Mucosa of descending colon (tissue), 3 donors: ENCODE measurements at regions not wholly inside any gene's neighbourhood (a gene's known extent, or its start where the extent isn't known, plus 50 kb on each side); places are given as distances from the start of the nearest gene placed in this dataset.
"Not testable (repeated sequence)": the region's sequence is repeated elsewhere in the genome, so short reads cannot be mapped to it uniquely, and the experiment has no call there.

Experiments used
- ATAC-seq: fragments of 200-7000 bp; cut with Tn5 transposase; one replicate; pipeline ENCODE4 v1.9.1; 2020; ENCODE audit warnings: mild to moderate bottlenecking, moderate library complexity
- DNase-seq, 3 donors: peaks; one replicate each; pipeline ENCODE4 v3.0.0-alpha.2; 2020
- H3K36me3 ChIP-seq: fragments of 200-600 bp; one replicate; pipeline ENCODE4 v1.8.0; 2021; ENCODE audit warnings: low read depth, mild to moderate bottlenecking
- H3K4me1 ChIP-seq: fragments of 200-600 bp; one replicate; pipeline ENCODE4 v1.8.0; 2021; ENCODE audit warnings: low read depth, mild to moderate bottlenecking
- H3K4me3 ChIP-seq: fragments of 200-600 bp; one replicate; pipeline ENCODE4 v1.8.0; 2021; ENCODE audit warnings: mild to moderate bottlenecking
- H3K9me3 ChIP-seq: fragments of 200-600 bp; one replicate; pipeline ENCODE4 v1.8.0; 2021; ENCODE audit warnings: mild to moderate bottlenecking
- intact Hi-C, 2 donors: fragments of 100-400 bp; cut with DNase I in 1 of 2; cut with micrococcal nuclease in 1 of 2; formaldehyde crosslinking; loops; one replicate each; pipeline versions ENCODE4 v1.11.0 to v1.11.1; 2022; cut with DNase I, micrococcal nuclease
- TF ChIP-seq, protein P1 (sequence below): fragments of 200-600 bp; IDR thresholded peaks from one replicate; pipeline ENCODE4 v1.8.0; 2022; ENCODE audit warnings: antibody characterized with exemption, mild to moderate bottlenecking
- donor health status: DM: no; HTN: no; CAD: no; lungs with moderate emphysema.
- donor health status: DM: no; HTN: no; CAD: no.
- donor health status: DM: no; HTN: yes; CAD: no.

DNA sequence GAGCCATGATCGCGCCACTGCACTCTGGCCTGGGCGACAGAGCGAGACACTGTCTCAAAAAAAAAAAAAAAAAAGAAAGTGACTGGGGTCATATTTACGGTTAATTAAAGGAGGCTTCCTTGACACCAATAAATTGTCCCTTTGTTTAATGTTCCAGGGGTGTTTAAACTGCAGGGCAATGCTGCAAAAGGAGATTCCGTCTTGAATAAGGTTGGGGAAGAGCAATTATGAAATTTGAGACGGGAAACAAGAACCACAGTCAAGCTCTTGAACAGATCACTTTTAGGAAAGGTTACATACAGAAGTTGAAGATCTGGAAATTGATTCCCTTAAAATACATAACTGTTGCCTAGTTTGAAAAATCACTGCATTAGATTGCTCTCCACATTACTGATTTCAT is 292.9 kb downstream of the DAD1 start:
- TF ChIP-seq, protein P1, sequence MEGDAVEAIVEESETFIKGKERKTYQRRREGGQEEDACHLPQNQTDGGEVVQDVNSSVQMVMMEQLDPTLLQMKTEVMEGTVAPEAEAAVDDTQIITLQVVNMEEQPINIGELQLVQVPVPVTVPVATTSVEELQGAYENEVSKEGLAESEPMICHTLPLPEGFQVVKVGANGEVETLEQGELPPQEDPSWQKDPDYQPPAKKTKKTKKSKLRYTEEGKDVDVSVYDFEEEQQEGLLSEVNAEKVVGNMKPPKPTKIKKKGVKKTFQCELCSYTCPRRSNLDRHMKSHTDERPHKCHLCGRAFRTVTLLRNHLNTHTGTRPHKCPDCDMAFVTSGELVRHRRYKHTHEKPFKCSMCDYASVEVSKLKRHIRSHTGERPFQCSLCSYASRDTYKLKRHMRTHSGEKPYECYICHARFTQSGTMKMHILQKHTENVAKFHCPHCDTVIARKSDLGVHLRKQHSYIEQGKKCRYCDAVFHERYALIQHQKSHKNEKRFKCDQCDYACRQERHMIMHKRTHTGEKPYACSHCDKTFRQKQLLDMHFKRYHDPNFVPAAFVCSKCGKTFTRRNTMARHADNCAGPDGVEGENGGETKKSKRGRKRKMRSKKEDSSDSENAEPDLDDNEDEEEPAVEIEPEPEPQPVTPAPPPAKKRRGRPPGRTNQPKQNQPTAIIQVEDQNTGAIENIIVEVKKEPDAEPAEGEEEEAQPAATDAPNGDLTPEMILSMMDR: no peak
- Histone ChIP-seq H3K4me1 (no peaks in the 10 kb centered on the region), H3K9me3 (no peaks in the 10 kb centered on the region), H3K36me3 (no peaks in the 10 kb centered on the region), H3K4me3 (no peak overlapping the region)
- intact Hi-C loops: no loop called here
- ATAC-seq: no peak
- DNase-seq: no peak

DNA sequence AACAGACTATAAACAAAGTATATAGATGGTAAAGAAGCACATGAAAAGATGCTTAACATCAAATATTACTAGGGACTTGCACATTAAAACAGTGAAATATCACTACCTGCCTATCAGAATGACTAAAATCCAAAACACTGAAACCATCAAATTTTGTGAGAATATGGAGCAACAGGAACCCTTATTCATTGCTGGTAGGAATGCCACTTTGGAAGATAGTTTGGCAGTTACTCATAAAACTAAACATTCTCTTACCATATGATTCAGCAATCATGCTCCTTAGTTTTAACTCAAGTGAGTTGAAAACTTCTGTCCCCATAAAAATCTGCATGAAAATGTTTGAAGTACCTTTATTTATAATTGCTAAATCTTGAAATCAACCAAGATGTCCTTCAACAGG is 297.6 kb downstream of the DAD1 start:
- no peak for ATAC-seq
- DNase-seq: no peak
- no peak overlapping the region for H3K4me3 ChIP-seq
- no peaks in the 10 kb centered on the region for H3K4me1 ChIP-seq
- no peaks in the 10 kb centered on the region for H3K9me3 ChIP-seq
- intact Hi-C loops: no loop called here
- no peaks in the 10 kb centered on the region for H3K36me3 ChIP-seq
- TF ChIP-seq, protein P1: no peak

DNA sequence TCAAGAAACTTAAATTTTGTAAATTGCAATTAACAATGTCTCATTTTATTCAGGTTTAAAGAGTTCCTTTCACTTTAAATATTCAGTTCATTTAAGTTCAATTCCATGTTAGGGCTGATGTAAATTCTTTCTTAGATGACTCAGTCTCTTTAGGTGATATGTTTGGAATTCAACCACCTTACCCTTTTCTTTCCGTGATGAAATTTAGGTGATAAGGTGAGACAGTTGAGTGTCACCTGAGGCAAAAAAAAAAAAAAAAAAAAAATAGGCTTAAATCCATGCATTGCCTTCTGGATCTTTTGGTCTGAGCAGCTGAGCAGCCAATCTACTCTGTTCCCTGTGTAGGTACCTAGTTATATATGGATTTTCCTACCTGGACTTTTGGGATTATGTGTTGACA is 299.5 kb downstream of the DAD1 start:
- Histone ChIP-seq H3K4me3 (no peak overlapping the region), H3K9me3 (no peaks in the 10 kb centered on the region), H3K4me1 (no peaks in the 10 kb centered on the region), H3K36me3 (no peaks in the 10 kb centered on the region)
- ATAC-seq (no peak), DNase-seq (no peak)
- intact Hi-C loops: no loop called here
- TF ChIP-seq, protein P1: no peak

DNA sequence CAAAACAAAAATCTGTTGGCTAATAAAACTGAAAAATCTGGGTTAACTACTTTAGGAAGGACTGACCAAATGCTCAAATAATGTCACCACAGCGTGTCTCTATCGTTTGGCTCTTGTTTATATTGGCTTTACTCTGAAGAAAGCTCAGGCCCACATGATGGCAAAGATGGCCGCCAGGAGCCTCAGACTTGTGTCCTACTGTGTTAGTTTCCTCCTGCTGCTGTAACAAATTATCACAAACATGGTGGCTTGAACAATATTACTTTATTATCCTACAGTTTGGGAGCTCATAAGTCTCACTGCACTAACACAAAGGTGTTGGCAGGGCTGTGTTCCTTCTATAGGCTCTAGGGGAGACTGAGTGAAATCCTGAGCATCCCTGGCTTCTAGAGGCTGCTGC is 303.0 kb downstream of the DAD1 start:
- intact Hi-C loops: no loop called here
- DNase-seq: no peak
- Histone ChIP-seq H3K4me1 (no peaks in the 10 kb centered on the region), H3K9me3 (no peaks in the 10 kb centered on the region), H3K4me3 (no peak overlapping the region), H3K36me3 (no peaks in the 10 kb centered on the region)
- TF ChIP-seq, protein P1: no peak
- no peak for ATAC-seq

DNA sequence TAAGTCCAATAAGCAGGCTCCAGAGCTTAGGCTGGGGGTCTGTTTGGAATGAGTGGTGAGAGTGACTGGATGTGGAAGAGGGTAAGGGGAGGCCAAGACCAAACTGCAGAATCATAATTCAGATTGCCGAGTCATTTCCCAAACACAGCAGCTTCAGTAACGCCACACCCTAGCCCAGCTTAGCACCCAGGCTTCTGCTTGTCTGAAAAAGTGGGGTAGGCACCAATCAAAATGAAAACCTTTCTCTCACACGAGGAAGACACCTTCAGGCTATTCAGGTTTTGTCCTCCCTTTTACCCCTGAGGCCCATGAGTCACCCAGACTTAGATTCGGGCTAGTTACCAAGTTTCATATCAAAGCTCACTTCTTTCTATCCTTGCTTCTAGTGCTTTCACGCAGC is 306.1 kb downstream of the DAD1 start:
- Histone ChIP-seq H3K36me3 (no peaks in the 10 kb centered on the region), H3K4me1 (no peaks in the 10 kb centered on the region), H3K4me3 (no peak overlapping the region), H3K9me3 (no peaks in the 10 kb centered on the region)
- TF ChIP-seq, protein P1: no peak
- DNase-seq (no peak), ATAC-seq (no peak)
- intact Hi-C loops: no loop called here

DNA sequence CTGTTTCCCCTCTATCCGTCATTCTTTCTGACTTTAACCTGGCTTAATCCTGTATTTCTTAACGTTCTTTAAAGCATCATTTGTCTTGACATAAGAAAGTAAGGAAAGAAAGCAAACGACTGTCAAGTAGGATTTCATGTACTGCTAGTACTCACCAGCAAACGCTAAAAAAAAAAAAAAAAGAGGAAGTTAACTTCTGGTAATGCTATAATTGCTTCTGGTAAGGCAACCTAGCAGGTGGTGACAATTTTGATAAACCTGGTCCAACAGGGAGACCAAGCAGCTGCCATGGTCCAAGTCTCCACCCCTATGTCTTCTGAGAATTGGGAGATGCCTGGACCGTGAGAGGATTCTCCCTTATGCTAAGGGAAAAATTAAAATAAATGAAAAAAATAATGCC is 306.6 kb downstream of the DAD1 start:
- no peaks in the 10 kb centered on the region for H3K4me1 ChIP-seq
- DNase-seq (no peak), ATAC-seq (no peak)
- intact Hi-C loops: no loop called here
- H3K9me3 ChIP-seq: no peaks in the 10 kb centered on the region
- H3K4me3 ChIP-seq: no peak overlapping the region
- H3K36me3 ChIP-seq: no peaks in the 10 kb centered on the region
- TF ChIP-seq, protein P1: no peak

DNA sequence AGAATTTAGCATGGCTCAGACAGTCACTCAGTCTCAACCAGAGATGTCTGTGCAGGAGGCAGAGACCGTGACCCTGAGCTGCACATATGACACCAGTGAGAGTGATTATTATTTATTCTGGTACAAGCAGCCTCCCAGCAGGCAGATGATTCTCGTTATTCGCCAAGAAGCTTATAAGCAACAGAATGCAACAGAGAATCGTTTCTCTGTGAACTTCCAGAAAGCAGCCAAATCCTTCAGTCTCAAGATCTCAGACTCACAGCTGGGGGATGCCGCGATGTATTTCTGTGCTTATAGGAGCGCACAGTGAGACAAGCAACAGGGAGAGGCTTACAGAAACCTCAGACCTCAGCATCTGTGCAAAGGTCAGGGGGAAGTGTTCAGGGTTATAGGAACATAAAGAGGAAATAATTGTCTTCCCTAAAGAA is 307.6 kb downstream of the DAD1 start:
- intact Hi-C loops, H3K4me3 ChIP-seq, DNase-seq, ATAC-seq, H3K9me3 ChIP-seq, H3K4me1 ChIP-seq, H3K36me3 ChIP-seq: not testable (repeated sequence)
